ENCODE measurements at regions not wholly inside any gene's neighbourhood (a gene's known extent, or its start where the extent isn't known, plus 50 kb on each side); places are given as distances from the start of the nearest gene placed in this dataset.

- Histone ChIP-seq H3K27me3 (ENCODE audit: insufficient read depth) (peaks cover 55% of the 10 kb centered on the region), H2AFZ (ENCODE audit: low read depth) (no peak overlapping the region), H3K4me1 (ENCODE audit: control insufficient read depth in 1 of 2, insufficient read depth in 2 of 2, low read depth in 1 of 2, low read length in 1 of 2) (no peaks in the 10 kb centered on the region), H3K36me3 (replicated peaks in 1 of 2; ENCODE audit: control insufficient read depth in 1 of 2, insufficient read depth in 2 of 2, low read length in 1 of 2) (no peaks in the 10 kb centered on the region), H3K27ac (ENCODE audit: low read depth in 2 of 2, low read length in 1 of 2) (no peak overlapping the region), H3K4me2 (no peak overlapping the region), H3K79me2 (ENCODE audit: insufficient read depth) (no peaks in the 10 kb centered on the region), H3K9me3 (no peaks in the 10 kb centered on the region), H3K9ac (no peak overlapping the region), H3K4me3 (ENCODE audit: low read depth in 2 of 2, low read length in 1 of 2) (no peak overlapping the region), H3K9me2 (no peaks in the 10 kb centered on the region), H3F3A (replicated peaks; ENCODE audit: insufficient read depth) (no peaks in the 10 kb centered on the region), H4K20me1 (ENCODE audit: insufficient read depth) (no peaks in the 10 kb centered on the region)
- DNase-seq: no peak
- ChIA-PET CTCF (interaction anchor here (0.6 to 1.6 kb wide), 7 partner anchors 9 to 616 kb away, joined by 3 to 9 read pairs (median 4); no protein-coding TSS in a partner anchor), POLR2A (no interaction called here)
- WGBS (ENCODE audit: low lambda C conversion rate): 12% methylated on average over 13 of the region's 13 CpGs
- TF ChIP-seq SMC3 (IDR thresholded peaks at IDR 0.05; ENCODE audit: low read depth, low read length) (no peak), RXRA (IDR thresholded peaks at IDR 0.05; ENCODE audit: borderline replicate concordance, low read depth) (no peak), SIN3A (IDR thresholded peaks at IDR 0.05; ENCODE audit: borderline replicate concordance, low read depth, low read length) (no peak), FOSL2 (IDR thresholded peaks at IDR 0.05; ENCODE audit: borderline replicate concordance, low read depth) (no peak), NFIC (IDR thresholded peaks at IDR 0.05; ENCODE audit: borderline replicate concordance) (no peak), YY1 (IDR thresholded peaks at IDR 0.05; ENCODE audit: low read depth) (no peak), POLR2AphosphoS5 (IDR thresholded peaks at IDR 0.05; ENCODE audit: low read depth, low read length) (no peak), GABPA (IDR thresholded peaks at IDR 0.05; ENCODE audit: low read depth) (no peak), TEAD4 (IDR thresholded peaks at IDR 0.05; ENCODE audit: borderline replicate concordance, insufficient read depth) (no peak), USF2 (IDR thresholded peaks at IDR 0.05; ENCODE audit: borderline replicate concordance, low read depth, low read length) (no peak), REST (IDR thresholded peaks at IDR 0.05; ENCODE audit: low read depth, low read length) (no peak), MXI1 (IDR thresholded peaks at IDR 0.05; ENCODE audit: low read depth, low read length) (no peak), RAD21 (IDR thresholded peaks at IDR 0.05; ENCODE audit: low read length) (no peak), ZBTB33 (IDR thresholded peaks at IDR 0.05; ENCODE audit: borderline replicate concordance, low read depth) (no peak), RCOR1 (IDR thresholded peaks at IDR 0.05; ENCODE audit: low read length) (no peak), CHD2 (IDR thresholded peaks at IDR 0.05; ENCODE audit: low read length, partially characterized antibody) (no peak), JUND (IDR thresholded peaks at IDR 0.05) (no peak), MAX (IDR thresholded peaks at IDR 0.05; ENCODE audit: low read depth) (no peak)
These were observed 88.5 kb upstream of the EXOC2 start for GRCh38 chr6:781350-781961.

Data from SK-N-SH (cell line).